MCF 10A (cell line): ENCODE measurements at regions not wholly inside any gene's neighbourhood (a gene's known extent, or its start where the extent isn't known, plus 50 kb on each side); places are given as distances from the start of the nearest gene placed in this dataset.

Experiments
- BruUV-seq: library from RNA; stranded (reverse); fragments of 400-500 nt; replicated peaks from 2 replicates; lab custom pipeline; 2021; lab: Mats Ljungman, UMichigan
- CTCF ChIA-PET: fragments of 300-600 bp; sonication (Branson Sonifier 250); formaldehyde crosslinking; extraction: SDS; loops from one replicate; lab custom pipeline; 2021; ENCODE audit warnings: antibody characterized with exemption, inconsistent platforms; lab: Yijun Ruan, JAX
- POLR2A ChIA-PET: fragments of 300-600, 350-650 bp; sonication (Branson Sonifier 250); formaldehyde crosslinking; extraction: SDS; loops from one replicate; lab custom pipeline; 2020; ENCODE audit warnings: antibody characterized with exemption, inconsistent platforms; lab: Yijun Ruan, JAX
- DNase-seq: peaks from one replicate; pipeline ENCODE4 v3.0.0-alpha.2; 2018; ENCODE audit not compliant: unreplicated experiment
- H3K27ac Mint-ChIP-seq: one replicate; pipeline ENCODE4 v1.8.0; 2022; ENCODE audit warnings: mild to moderate bottlenecking, low read depth, mixed read lengths; ENCODE audit not compliant: unreplicated experiment
- H3K27me3 Mint-ChIP-seq: one replicate; pipeline ENCODE4 v1.8.0; 2022; ENCODE audit warnings: mixed read lengths; ENCODE audit not compliant: insufficient read depth, unreplicated experiment
- H3K36me3 Mint-ChIP-seq: one replicate; pipeline ENCODE4 v1.8.0; 2022; ENCODE audit warnings: mild to moderate bottlenecking, moderate library complexity, mixed read lengths; ENCODE audit not compliant: insufficient read depth, unreplicated experiment
- H3K4me1 Mint-ChIP-seq: one replicate; pipeline ENCODE4 v1.8.0; 2022; ENCODE audit warnings: mixed read lengths; ENCODE audit not compliant: insufficient read depth, unreplicated experiment
- H3K4me3 Mint-ChIP-seq: one replicate; pipeline ENCODE4 v1.8.0; 2022; ENCODE audit warnings: mild to moderate bottlenecking, moderate library complexity, mixed read lengths; ENCODE audit not compliant: unreplicated experiment
- H3K9me3 Mint-ChIP-seq: one replicate; pipeline ENCODE4 v1.8.0; 2022; ENCODE audit warnings: mixed read lengths; ENCODE audit not compliant: unreplicated experiment
- intact Hi-C: fragments of 100-400 bp; cut with micrococcal nuclease; formaldehyde crosslinking; loops from 2 replicates; pipeline ENCODE4 v1.14.1; 2022
- TF ChIP-seq, protein P1 (sequence below): fragments of 200-600 bp; IDR thresholded peaks from one replicate; pipeline ENCODE4 v1.8.0; 2022; ENCODE audit warnings: antibody characterized with exemption, mild to moderate bottlenecking; ENCODE audit not compliant: unreplicated experiment

DNA sequence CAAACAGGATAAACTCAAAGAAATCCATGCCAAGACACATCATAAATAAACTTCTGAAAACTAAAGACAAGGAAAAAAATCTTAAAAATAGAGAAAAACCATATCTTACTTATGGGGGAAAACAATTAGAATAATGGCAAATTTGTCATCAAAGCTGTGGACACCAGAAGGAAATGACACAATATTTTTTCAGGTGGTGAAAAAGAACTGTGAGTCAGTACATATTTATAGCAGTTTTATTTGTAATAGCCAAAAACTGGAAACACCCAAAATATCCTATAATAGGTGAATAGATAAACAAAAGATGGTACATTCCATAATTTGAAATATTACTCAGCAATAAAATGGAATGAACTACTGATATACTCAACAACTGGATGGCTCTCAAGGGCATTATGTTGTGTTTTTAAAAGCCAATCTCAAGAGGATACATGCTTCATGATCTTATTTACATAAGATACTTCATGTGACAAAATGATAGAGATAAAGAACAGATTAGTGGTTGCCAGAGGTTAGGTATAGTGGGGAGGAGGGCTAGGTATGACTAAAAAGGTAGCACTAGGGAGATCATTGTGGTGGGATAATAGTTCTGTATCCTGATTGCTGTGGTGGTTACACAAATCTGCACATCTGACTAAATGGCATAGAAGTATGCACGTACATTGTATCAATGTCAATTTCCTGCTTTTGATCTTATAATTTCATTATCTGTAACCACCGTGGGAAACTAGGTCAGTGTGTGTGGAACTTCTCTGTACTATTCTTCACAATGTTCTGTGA, 191.9 kb downstream of the PPP1R2C start:
- DNase-seq, result peak; percentile 2
- POLR2A ChIA-PET, result no interaction called here
- TF ChIP-seq, protein P1, sequence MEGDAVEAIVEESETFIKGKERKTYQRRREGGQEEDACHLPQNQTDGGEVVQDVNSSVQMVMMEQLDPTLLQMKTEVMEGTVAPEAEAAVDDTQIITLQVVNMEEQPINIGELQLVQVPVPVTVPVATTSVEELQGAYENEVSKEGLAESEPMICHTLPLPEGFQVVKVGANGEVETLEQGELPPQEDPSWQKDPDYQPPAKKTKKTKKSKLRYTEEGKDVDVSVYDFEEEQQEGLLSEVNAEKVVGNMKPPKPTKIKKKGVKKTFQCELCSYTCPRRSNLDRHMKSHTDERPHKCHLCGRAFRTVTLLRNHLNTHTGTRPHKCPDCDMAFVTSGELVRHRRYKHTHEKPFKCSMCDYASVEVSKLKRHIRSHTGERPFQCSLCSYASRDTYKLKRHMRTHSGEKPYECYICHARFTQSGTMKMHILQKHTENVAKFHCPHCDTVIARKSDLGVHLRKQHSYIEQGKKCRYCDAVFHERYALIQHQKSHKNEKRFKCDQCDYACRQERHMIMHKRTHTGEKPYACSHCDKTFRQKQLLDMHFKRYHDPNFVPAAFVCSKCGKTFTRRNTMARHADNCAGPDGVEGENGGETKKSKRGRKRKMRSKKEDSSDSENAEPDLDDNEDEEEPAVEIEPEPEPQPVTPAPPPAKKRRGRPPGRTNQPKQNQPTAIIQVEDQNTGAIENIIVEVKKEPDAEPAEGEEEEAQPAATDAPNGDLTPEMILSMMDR, result no peak
- Mint-ChIP-seq H3K36me3 (peaks cover 11% of the 10 kb centered on the region), H3K27ac (no peak overlapping the region), H3K4me1 (no peaks in the 10 kb centered on the region), H3K4me3 (no peak overlapping the region), H3K9me3 (no peaks in the 10 kb centered on the region), H3K27me3 (peaks cover 55% of the 10 kb centered on the region)
- no TSS peak for BruUV-seq
- CTCF ChIA-PET, result no interaction called here
- intact Hi-C loops, result no loop called here

DNA sequence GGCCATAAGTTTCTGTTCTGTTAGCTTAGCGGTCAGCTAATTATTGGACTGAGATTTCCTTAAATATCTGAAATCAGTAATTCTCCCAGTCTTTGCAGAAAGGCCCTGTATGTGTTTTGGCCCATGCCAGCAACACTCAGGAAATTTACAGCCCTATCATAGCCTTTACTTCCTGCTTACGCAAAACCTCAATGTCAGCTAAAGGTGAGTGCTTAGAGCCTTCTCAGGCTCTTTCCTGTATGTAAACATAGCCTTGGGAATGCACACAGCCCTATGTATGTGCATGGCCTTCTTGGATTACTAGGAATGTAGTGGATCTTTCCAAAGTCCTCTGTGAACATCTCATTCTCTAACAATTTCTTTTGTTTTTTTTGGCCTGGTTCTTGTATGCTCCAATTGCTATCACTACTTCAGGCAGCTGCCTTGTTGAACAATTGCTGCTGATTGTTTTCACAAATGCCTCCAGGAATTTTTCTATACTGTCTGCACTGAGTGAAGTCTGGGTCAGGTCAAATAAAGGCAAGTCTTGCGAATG, 200.0 kb downstream of the PPP1R2C start:
- TF ChIP-seq, protein P1, result no peak
- Mint-ChIP-seq H3K36me3 (peaks cover 13% of the 10 kb centered on the region), H3K9me3 (no peaks in the 10 kb centered on the region), H3K4me1 (no peaks in the 10 kb centered on the region), H3K27ac (no peak overlapping the region), H3K4me3 (no peak overlapping the region), H3K27me3 (peaks cover 11% of the 10 kb centered on the region)
- ChIA-PET CTCF (no interaction called here), POLR2A (interaction anchor here (0.6 kb wide), 2 partner anchors 173 to 466 kb away, joined by 3 read pairs; no protein-coding TSS in a partner anchor)
- DNase-seq, result no peak
- intact Hi-C loops, result no loop called here
- BruUV-seq, result no TSS peak

DNA sequence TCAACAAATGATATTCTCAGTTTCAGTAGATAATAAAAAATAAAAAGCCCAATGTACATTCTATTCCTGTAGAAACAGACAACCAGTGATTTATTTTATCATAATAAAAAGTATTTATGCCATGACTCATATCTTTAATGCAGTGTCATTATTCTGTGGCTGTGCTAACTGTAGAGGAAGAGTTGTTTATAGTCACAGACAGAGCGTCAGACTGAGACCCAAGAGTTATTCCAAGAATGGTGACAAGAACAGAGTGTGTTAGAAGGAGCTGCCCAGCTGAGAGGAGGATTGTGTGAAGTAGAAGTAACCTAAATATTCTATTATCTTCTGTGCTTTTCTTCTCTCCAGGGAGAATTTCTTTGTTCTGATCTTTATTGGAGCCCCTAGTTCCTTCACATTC, 210.7 kb downstream of the PPP1R2C start:
- Mint-ChIP-seq H3K9me3 (peaks cover 8% of the 10 kb centered on the region), H3K27me3 (peaks cover 58% of the 10 kb centered on the region), H3K4me3 (no peak overlapping the region), H3K4me1 (no peaks in the 10 kb centered on the region), H3K27ac (no peak overlapping the region), H3K36me3 (no peaks in the 10 kb centered on the region)
- ChIA-PET POLR2A (no interaction called here), CTCF (interaction anchor here (0.6 kb wide), 1 partner anchor 72 kb away, joined by 3 read pairs; no protein-coding TSS in a partner anchor)
- intact Hi-C loops, result no loop called here
- TF ChIP-seq, protein P1, result no peak
- peak; percentile 2 for DNase-seq
- BruUV-seq, result no TSS peak

DNA sequence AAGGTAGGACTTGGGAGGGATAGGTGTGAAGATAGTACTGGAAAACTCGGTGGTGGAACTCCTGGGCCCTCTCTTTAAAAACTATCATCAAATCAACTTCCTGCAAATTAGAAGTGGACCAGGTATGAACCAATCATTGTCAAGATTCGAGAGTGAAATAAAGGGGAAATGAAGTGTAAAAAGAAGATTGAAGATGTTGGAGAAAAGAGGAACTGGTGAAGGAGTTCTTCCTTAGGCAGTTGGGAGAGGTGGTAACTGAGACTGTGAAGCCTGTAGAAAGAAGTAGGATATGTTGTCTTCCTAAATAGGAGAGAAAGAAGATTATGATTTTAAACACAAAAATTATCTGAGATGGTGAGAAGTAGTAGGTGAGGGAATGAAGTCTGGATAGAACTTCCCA, 212.2 kb downstream of the PPP1R2C start:
- Mint-ChIP-seq H3K36me3 (no peaks in the 10 kb centered on the region), H3K27me3 (peaks cover 43% of the 10 kb centered on the region), H3K4me1 (no peaks in the 10 kb centered on the region), H3K27ac (no peak overlapping the region), H3K4me3 (no peak overlapping the region), H3K9me3 (no peaks in the 10 kb centered on the region)
- BruUV-seq, result no TSS peak
- CTCF ChIA-PET, result no interaction called here
- intact Hi-C loops, result no loop called here
- TF ChIP-seq, protein P1, result no peak
- POLR2A ChIA-PET, result no interaction called here
- no peak for DNase-seq
